SK-N-MC (cell line): ENCODE measurements at regions not wholly inside any gene's neighbourhood (a gene's known extent, or its start where the extent isn't known, plus 50 kb on each side); places are given as distances from the start of the nearest gene placed in this dataset.

Source experiments
- EZH2 ChIP-seq: fragments of 200-600 bp; sonication (generic); IDR thresholded peaks from one replicate; pipeline ENCODE4 v1.6.1; 2017; ENCODE audit warnings: antibody characterized with exemption
- POLR2AphosphoS5 ChIP-seq: IDR thresholded peaks from 2 replicates; pipeline ENCODE4 v1.6.1; 2012; ENCODE audit warnings: mild to moderate bottlenecking, low read depth, low read length, borderline replicate concordance

DNA sequence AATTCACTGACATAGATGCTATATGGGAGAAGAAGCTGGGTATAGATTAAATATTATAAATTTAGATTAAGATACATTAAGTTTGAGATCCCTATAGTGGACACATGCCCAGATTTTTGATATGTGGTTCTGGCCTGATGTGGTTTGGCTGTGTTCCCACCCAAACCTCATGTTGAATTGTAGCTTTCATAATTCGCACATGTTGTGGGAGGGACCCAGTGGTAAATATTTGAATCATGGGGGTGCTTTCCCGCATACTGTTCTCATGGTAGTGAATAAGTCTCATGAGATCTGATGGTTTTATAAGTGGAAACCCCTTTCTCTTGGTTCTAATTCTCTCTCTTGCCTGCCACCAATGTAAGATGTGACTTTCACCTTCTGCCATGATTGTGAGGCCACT is 189.4 kb upstream of the CD96 start:
- TF ChIP-seq EZH2 (no peak), POLR2AphosphoS5 (no peak)
